Loucy (cell line): ENCODE measurements at regions not wholly inside any gene's neighbourhood (a gene's known extent, or its start where the extent isn't known, plus 50 kb on each side); places are given as distances from the start of the nearest gene placed in this dataset.

Experiments used
- CTCF ChIP-seq: fragments of 200-600 bp; sonication (generic); conservative IDR thresholded peaks from 2 replicates; pipeline ENCODE4 v1.5.1; 2014; ENCODE audit warnings: mild to moderate bottlenecking, antibody characterized with exemption, low read length
- EZH2phosphoT487 ChIP-seq: fragments of 200-600 bp; IDR thresholded peaks from 2 replicates; pipeline ENCODE4 v1.6.1; 2018; ENCODE audit warnings: antibody characterized with exemption, mild to moderate bottlenecking, moderate library complexity, borderline replicate concordance

- no peak for TF ChIP-seq CTCF
- TF ChIP-seq EZH2phosphoT487 = no peak
Observed at GRCh38 chr7:109259151-109259550, 689.5 kb downstream of the DNAJB9 start.
